ENCODE measurements at regions not wholly inside any gene's neighbourhood (a gene's known extent, or its start where the extent isn't known, plus 50 kb on each side); places are given as distances from the start of the nearest gene placed in this dataset.

- TF ChIP-seq CTCF (conservative IDR thresholded peaks at IDR 0.05; ENCODE audit: low read length) (no peak), EZH2phosphoT487 (IDR thresholded peaks at IDR 0.05; ENCODE audit: borderline replicate concordance, low read depth, low read length) (no peak)
These were observed 1405.3 kb upstream of the NUDT12 start for GRCh38 chr5:104967806-104968410.
